ENCODE measurements at regions not wholly inside any gene's neighbourhood (a gene's known extent, or its start where the extent isn't known, plus 50 kb on each side); places are given as distances from the start of the nearest gene placed in this dataset.

- Mint-ChIP-seq H3K9me3 (peaks cover 0 to 11% (median 6%) of the 10 kb centered on the region in 7 donors), H3K36me3 (peaks cover 0 to 18% of the 10 kb centered on the region in 2 donors), H3K27ac (no peak overlapping the region), H3K4me1 (no peaks in the 10 kb centered on the region), H3K4me3 (no peak overlapping the region), H3K27me3 (peaks cover 19 to 36% (median 26%) of the 10 kb centered on the region in 3 donors)
- ATAC-seq (ENCODE audit: low read depth in 2 of 2) (no peak), DNase-seq (no peak)
Measured at GRCh38 chr4:7120341-7120740, 52.5 kb upstream of the GRPEL1 start.

- DNase-seq (no peak), ATAC-seq (ENCODE audit: low read depth in 2 of 2) (no peak)
- no peaks in the 10 kb centered on the region for H3K4me1 Mint-ChIP-seq
- H3K27ac Mint-ChIP-seq = peak overlapping the region in 1 of 6 donors; percentile 66
- H3K4me3 Mint-ChIP-seq = no peak overlapping the region
- H3K36me3 Mint-ChIP-seq = peaks cover 0 to 23% of the 10 kb centered on the region in 2 donors
- peaks cover 0 to 13% (median 6%) of the 10 kb centered on the region in 7 donors for H3K9me3 Mint-ChIP-seq
- peaks cover 19 to 40% (median 21%) of the 10 kb centered on the region in 3 donors for H3K27me3 Mint-ChIP-seq
Measured at GRCh38 chr4:7118013-7118832, 50.4 kb upstream of the GRPEL1 start.
